ENCODE measurements at regions not wholly inside any gene's neighbourhood (a gene's known extent, or its start where the extent isn't known, plus 50 kb on each side); places are given as distances from the start of the nearest gene placed in this dataset.

DNA sequence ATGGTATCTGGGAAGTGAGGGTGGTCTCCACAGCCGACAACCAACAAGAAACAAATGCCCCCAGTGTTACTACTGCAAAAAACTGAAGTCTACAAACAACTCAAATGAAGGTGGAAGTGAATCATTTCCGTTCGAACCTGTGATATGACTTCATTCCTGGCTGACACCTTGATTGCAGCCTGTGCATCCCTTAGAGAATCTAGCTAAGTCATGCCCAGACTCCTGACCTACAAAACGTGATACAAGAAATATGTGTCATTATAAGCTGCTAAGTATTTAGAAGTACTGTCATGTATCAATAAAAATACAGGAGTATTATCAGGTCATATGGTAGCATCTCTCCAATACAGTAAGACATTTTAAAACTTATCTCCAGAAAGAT, 959.7 kb upstream of the LCORL start:
- Mint-ChIP-seq H3K36me3 (ENCODE audit: low read depth) (no peaks in the 10 kb centered on the region), H3K4me3 (no peak overlapping the region), H3K27me3 (ENCODE audit: low read depth) (peaks cover 5% of the 10 kb centered on the region), H3K27ac (no peak overlapping the region), H3K9me3 (peaks cover 2% of the 10 kb centered on the region), H3K4me1 (peaks cover 3% of the 10 kb centered on the region)
- TF ChIP-seq, protein P1, sequence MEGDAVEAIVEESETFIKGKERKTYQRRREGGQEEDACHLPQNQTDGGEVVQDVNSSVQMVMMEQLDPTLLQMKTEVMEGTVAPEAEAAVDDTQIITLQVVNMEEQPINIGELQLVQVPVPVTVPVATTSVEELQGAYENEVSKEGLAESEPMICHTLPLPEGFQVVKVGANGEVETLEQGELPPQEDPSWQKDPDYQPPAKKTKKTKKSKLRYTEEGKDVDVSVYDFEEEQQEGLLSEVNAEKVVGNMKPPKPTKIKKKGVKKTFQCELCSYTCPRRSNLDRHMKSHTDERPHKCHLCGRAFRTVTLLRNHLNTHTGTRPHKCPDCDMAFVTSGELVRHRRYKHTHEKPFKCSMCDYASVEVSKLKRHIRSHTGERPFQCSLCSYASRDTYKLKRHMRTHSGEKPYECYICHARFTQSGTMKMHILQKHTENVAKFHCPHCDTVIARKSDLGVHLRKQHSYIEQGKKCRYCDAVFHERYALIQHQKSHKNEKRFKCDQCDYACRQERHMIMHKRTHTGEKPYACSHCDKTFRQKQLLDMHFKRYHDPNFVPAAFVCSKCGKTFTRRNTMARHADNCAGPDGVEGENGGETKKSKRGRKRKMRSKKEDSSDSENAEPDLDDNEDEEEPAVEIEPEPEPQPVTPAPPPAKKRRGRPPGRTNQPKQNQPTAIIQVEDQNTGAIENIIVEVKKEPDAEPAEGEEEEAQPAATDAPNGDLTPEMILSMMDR (IDR thresholded peaks at IDR 0.05; ENCODE audit: unreplicated experiment in 3 of 3) = no peak

DNA sequence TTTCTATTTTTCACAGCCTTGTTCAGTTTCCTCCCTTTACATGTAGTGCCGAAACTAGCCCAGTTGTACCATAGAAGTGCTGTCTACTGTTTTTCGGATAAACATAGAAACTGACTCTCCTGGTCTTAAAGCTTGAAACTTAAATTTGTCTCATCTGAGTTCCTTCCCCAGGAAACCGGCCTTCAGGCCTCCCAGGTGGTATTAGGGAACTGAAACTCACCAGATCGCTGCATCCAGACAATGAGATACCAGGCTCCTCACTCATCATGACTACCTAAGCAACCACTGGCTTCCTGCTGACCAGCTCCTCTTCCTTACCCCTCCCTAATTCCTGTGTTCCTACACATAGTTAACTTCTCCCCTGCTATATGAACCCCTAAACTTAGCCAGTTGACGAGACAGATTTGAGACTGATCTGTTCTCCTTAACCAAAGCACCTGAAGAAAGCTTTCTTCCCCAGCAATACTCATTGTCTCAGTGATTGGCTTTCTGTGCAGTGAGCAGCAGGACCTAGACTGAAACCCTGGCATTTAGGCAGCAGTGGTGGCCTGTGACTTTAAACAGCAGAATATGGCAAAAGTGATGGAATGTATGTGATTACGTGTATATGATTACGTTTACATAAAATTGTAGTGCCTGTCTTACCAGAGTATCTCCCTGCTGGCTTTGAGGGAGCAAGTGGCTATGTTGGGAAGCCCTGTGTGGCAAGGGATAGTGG, 959.1 kb upstream of the LCORL start:
- peaks cover 5% of the 10 kb centered on the region for H3K27me3 Mint-ChIP-seq (ENCODE audit: low read depth)
- TF ChIP-seq, protein P1 (IDR thresholded peaks at IDR 0.05; ENCODE audit: unreplicated experiment in 3 of 3) = no peak
- H3K4me1 Mint-ChIP-seq = peaks cover 8% of the 10 kb centered on the region
- no peaks in the 10 kb centered on the region for H3K36me3 Mint-ChIP-seq (ENCODE audit: low read depth)
- peaks cover 2% of the 10 kb centered on the region for H3K9me3 Mint-ChIP-seq
- no peak overlapping the region for H3K4me3 Mint-ChIP-seq
- H3K27ac Mint-ChIP-seq = no peak overlapping the region

DNA sequence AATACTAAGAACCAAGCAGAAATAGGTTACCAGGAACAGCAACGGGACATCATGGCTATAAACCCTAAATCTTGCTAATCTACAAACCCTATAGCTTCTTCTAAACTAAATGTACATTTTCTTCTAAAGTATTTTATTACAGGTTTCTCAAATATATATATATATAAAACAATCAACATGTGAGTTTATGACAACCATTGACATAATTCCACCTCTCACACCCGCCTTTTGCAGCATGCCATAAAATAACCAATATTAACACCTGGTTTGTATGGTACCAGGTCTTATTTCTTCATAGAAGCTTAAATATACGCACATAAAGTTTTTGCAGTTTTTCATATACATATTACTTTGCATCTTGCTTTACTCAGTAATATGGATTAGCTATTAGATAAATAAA, 955.3 kb upstream of the LCORL start:
- Mint-ChIP-seq H3K36me3 (ENCODE audit: low read depth) (no peaks in the 10 kb centered on the region), H3K9me3 (peaks cover under 1% of the 10 kb centered on the region), H3K27me3 (ENCODE audit: low read depth) (peaks cover 5% of the 10 kb centered on the region), H3K4me3 (no peak overlapping the region), H3K27ac (peak overlapping the region in 1 of 3 experiments; percentile 73), H3K4me1 (peaks cover 13% of the 10 kb centered on the region)
- TF ChIP-seq, protein P1 (IDR thresholded peaks at IDR 0.05; ENCODE audit: unreplicated experiment in 3 of 3) = no peak

GRCh38 chr4:18975916-18976808, 954.6 kb upstream of the LCORL start:
- Mint-ChIP-seq H3K9me3 (peaks cover 6% of the 10 kb centered on the region), H3K4me3 (no peak overlapping the region), H3K27me3 (ENCODE audit: low read depth) (peaks cover 5% of the 10 kb centered on the region), H3K36me3 (ENCODE audit: low read depth) (no peaks in the 10 kb centered on the region), H3K27ac (peak overlapping the region; percentile 53 to 89 (median 73)), H3K4me1 (peaks cover 13% of the 10 kb centered on the region)
- TF ChIP-seq, protein P1 (IDR thresholded peaks at IDR 0.05; ENCODE audit: unreplicated experiment in 3 of 3) = peak in 2 of 3 experiments; percentile 20 to 25

- no peak overlapping the region for H3K4me3 Mint-ChIP-seq
- H3K27ac Mint-ChIP-seq = no peak overlapping the region
- TF ChIP-seq, protein P1 (IDR thresholded peaks at IDR 0.05; ENCODE audit: unreplicated experiment in 3 of 3) = no peak
- no peaks in the 10 kb centered on the region for H3K27me3 Mint-ChIP-seq (ENCODE audit: low read depth)
- H3K4me1 Mint-ChIP-seq = peaks cover 13% of the 10 kb centered on the region
- no peaks in the 10 kb centered on the region for H3K36me3 Mint-ChIP-seq (ENCODE audit: low read depth)
- H3K9me3 Mint-ChIP-seq = peaks cover 9% of the 10 kb centered on the region
Measured at GRCh38 chr4:18973296-18973695, 951.7 kb upstream of the LCORL start.
